ENCODE measurements at regions not wholly inside any gene's neighbourhood (a gene's known extent, or its start where the extent isn't known, plus 50 kb on each side); places are given as distances from the start of the nearest gene placed in this dataset.
"Not testable (repeated sequence)": the region's sequence is repeated elsewhere in the genome, so short reads cannot be mapped to it uniquely, and the experiment has no call there.

DNA sequence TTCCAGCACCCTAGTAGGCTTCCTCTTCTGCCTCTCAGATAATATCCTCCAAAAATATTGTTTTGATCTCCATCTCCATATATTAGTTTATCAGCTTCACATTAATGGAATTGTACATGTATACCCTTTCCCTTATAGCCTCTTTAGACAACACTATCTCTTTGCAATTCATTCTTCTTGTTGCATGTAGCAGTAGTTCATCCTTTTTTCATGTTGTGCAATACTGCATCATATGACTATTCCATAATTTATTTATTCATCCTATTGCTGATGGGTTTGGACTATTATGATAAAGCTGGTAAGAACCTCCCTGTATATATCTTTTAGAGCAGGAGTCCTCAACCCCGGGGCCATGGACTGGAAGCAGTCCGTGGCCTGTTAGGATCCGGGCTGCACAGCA is 148.2 kb upstream of the FAT1 start:
- intact Hi-C loops (cut with DNase I; ENCODE audit: low total_unique reads), result no loop called here
- Histone ChIP-seq H3K36me3 (no peaks in the 10 kb centered on the region), H3K27me3 (no peaks in the 10 kb centered on the region), H3K27ac (no peak overlapping the region), H3K9me3 (peaks cover 0 to 4% of the 10 kb centered on the region in 2 donors), H3K4me1 (no peaks in the 10 kb centered on the region), H3K4me3 (no peak overlapping the region)
- DNase-seq, result no peak
- in situ Hi-C loops (cut with MboI; ENCODE audit: low pct_ligation_motif_present in 1 of 4, low pct_unique_long_range_greater_than_20kb in 1 of 4, low sequenced_read_pairs in 3 of 4), result no loop called here
- TF ChIP-seq EP300 (IDR thresholded peaks at IDR 0.05; ENCODE audit: low read depth), result no peak
- TF ChIP-seq POLR2A (IDR thresholded peaks at IDR 0.05), result no peak
- no peak for TF ChIP-seq POLR2AphosphoS5 (IDR thresholded peaks at IDR 0.05)
- no peak for TF ChIP-seq CTCF (IDR thresholded peaks at IDR 0.05)
- WGBS, 2 donors (ENCODE audit: low coverage in 1 of 2), result 92% methylated on average over 3 of the region's 3 CpGs; no CpG with 5 or more reads in 1 of the 2 donors

DNA sequence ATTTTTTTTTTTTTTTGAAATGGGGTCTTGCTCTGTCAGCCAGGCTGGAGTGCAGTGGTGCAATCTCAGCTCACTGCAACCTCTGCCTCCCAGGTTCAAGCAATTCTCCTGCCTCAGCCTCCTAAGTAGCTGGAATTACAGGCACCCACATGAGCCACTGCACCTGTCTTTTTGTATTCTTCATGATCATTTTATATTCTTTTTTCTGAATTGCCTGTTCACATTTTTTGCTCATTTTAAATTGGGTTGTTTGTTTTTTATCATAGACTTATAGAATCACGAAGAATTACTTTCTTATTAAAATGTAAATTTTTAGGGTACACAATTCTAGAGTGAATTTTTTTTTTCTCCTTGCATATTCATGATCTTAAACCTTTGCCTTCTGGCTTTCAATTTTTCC is 149.4 kb upstream of the FAT1 start:
- H3K4me1 ChIP-seq; DNase-seq; H3K4me3 ChIP-seq; H3K27me3 ChIP-seq; H3K9me3 ChIP-seq; H3K27ac ChIP-seq; intact Hi-C loops (cut with DNase I; ENCODE audit: low total_unique reads); H3K36me3 ChIP-seq; in situ Hi-C loops (cut with MboI; ENCODE audit: low pct_ligation_motif_present in 1 of 4, low pct_unique_long_range_greater_than_20kb in 1 of 4, low sequenced_read_pairs in 3 of 4): not testable (repeated sequence)
- 68 to 100% methylated on average over 1 of the region's 1 CpG for WGBS, 2 donors (ENCODE audit: low coverage in 1 of 2)

- in situ Hi-C loops (cut with MboI; ENCODE audit: low pct_ligation_motif_present in 1 of 4, low pct_unique_long_range_greater_than_20kb in 1 of 4, low sequenced_read_pairs in 3 of 4), result no loop called here
- Histone ChIP-seq H3K9me3 (peaks cover 0 to 4% of the 10 kb centered on the region in 2 donors), H3K4me1 (no peaks in the 10 kb centered on the region), H3K4me3 (no peak overlapping the region), H3K27me3 (no peaks in the 10 kb centered on the region), H3K27ac (no peak overlapping the region), H3K36me3 (no peaks in the 10 kb centered on the region)
- intact Hi-C loops (cut with DNase I; ENCODE audit: low total_unique reads), result no loop called here
- WGBS, 2 donors (ENCODE audit: low coverage in 1 of 2), result 33 to 45% methylated on average over 1 of the region's 1 CpG
- TF ChIP-seq POLR2A (IDR thresholded peaks at IDR 0.05) (no peak), CTCF (IDR thresholded peaks at IDR 0.05) (no peak), POLR2AphosphoS5 (IDR thresholded peaks at IDR 0.05) (no peak), EP300 (IDR thresholded peaks at IDR 0.05; ENCODE audit: low read depth) (no peak)
- no peak for DNase-seq
Observed at GRCh38 chr4:186875476-186875875, 151.8 kb upstream of the FAT1 start.

DNA sequence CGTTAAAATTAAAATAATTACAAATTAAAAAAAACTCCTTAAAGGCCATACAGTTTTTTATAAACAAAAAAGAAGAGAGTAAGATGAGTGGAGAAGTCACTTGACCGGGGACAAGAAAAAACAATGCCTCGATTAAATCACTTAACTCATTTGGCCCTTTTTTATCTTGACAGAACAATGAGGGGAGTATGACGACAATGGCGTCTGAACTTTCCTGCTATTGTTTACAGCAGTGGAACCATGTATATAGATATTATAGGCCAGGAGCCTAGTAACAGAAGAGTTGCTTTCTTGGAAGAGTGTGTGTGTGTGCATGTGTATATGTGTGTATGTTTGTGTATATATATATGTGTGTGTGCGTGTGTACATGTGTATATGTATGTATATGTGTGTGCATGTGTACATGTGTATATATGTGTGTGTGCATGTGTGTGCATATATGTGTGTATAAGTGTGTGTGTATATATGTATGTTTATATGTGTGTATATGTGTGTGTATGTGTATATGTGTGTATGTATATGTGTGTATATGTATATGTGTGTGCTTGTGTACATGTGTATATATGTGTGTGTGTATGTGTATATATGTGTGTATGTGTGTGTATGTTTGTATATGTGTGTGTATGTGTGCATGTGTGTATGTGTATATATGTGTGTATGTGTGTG is 153.4 kb upstream of the FAT1 start:
- no peak overlapping the region for H3K4me3 ChIP-seq
- H3K4me1 ChIP-seq, result no peaks in the 10 kb centered on the region
- no peaks in the 10 kb centered on the region for H3K27me3 ChIP-seq
- TF ChIP-seq POLR2A (IDR thresholded peaks at IDR 0.05), result no peak
- TF ChIP-seq CTCF (IDR thresholded peaks at IDR 0.05), result no peak
- TF ChIP-seq POLR2AphosphoS5 (IDR thresholded peaks at IDR 0.05), result no peak
- no peak for TF ChIP-seq EP300 (IDR thresholded peaks at IDR 0.05; ENCODE audit: low read depth)
- H3K27ac ChIP-seq, result no peak overlapping the region
- DNase-seq, result no peak
- intact Hi-C loops (cut with DNase I; ENCODE audit: low total_unique reads) (no loop called here), in situ Hi-C loops (cut with MboI; ENCODE audit: low pct_ligation_motif_present in 1 of 4, low pct_unique_long_range_greater_than_20kb in 1 of 4, low sequenced_read_pairs in 3 of 4) (no loop called here)
- WGBS, 2 donors (ENCODE audit: low coverage in 1 of 2), result 75 to 88% methylated on average over 5 to 6 of the region's 6 CpGs
- H3K9me3 ChIP-seq, result peaks cover 0 to 4% of the 10 kb centered on the region in 2 donors
- no peaks in the 10 kb centered on the region for H3K36me3 ChIP-seq

Measured in transverse colon (tissue), 4 donors.